Forelimb muscle (tissue), 1 donor: ENCODE measurements at regions not wholly inside any gene's neighbourhood (a gene's known extent, or its start where the extent isn't known, plus 50 kb on each side); places are given as distances from the start of the nearest gene placed in this dataset.
"Not testable (repeated sequence)": the region's sequence is repeated elsewhere in the genome, so short reads cannot be mapped to it uniquely, and the experiment has no call there.

Source experiments
- DNase-seq: peaks from one replicate; pipeline ENCODE4 v3.0.0-alpha.2; 2013; ENCODE audit warnings: low read depth

DNA sequence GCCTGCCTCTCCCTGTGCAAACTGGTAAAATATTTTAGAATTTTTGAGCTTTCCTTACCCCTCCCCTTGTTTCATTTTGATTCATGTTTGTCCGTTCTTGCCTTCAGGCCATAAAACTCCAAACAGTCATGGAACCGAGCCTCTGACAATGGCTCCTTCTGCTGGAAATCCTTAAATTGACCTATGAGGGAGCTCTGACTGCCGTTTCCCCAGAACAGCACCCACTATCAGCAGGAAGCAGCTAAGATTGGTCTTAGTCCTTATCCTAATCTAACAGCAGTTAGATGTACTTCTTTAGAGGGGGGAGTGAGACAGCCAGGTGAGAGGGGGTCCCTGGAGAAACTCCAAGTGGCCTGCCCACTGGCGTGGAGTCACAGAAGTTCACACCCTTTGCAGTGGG, 106.7 kb downstream of the FAM174A start:
- no peak for DNase-seq

DNA sequence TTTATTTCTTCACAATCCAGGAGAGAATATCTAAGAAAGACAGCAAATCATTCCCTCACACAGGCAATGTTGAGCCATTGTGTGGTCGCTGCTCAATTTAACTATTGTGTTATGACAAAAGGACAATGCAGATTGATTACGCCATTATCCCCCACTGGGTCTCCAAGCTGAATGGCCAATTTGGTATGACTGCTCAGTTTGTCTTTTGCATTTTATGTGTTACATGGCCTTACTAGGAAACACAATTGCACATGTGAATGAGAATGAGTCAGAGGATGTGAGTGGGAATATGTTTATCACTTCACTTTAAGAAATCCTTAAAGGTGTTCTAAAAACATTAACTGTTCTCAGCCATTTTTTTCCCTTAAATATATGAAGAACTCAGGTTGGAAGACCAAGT, 108.3 kb downstream of the FAM174A start:
- DNase-seq = no peak

DNA sequence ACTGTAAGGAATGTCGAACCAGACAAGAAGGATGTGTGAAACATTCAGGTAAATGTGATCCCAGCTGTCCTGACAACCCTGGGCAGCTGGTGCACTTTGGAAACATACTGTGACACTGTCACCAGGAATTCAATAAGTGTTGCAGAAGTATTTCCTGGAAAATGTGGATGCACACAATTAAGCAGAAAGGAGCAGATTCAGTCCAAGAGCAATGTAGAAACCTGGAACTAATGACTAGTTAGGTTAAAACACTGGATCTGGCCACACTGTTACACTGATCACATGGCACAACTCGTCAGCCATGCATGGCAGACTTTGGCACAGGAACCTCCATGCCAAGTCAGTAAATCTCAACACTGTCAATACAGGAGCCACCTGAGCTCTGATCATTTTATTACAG, 109.0 kb downstream of the FAM174A start:
- DNase-seq = no peak

DNA sequence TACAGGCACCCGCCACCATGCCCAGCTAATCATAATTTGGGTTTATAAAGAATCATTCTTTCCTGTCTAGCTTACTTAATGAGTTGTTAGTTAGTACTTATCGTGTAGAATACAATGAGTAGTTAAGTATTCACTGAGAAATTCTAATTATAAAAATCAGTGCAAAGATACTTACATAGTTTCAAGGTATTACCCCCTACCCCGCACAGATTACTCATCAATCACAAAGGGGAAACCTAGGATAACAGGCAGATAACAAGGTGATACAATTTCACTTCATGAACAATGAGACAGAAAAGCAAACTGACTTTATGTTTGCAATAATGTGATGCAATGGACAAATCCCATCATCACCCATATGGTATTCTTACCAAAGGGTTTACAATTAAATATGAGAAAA, 109.6 kb downstream of the FAM174A start:
- DNase-seq = no peak

DNA sequence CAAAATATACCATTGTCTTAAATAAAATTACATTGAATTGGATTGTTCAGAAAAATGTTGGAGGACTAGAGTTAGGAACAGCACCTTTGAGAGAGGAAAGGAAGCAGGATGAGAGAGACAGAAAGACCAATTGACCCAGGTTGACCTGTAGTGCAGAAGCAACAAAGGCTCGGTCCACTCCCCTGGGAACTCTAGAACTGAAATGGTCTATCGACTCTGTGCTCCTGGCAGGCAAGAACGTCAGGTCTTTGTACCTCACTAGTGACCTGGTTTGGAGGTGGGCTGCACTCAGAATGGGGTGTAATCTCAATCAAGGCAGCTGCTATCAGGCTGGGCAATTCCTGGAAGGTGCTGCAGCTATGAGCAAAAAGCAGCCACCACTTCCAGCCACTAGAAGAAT, 110.8 kb downstream of the FAM174A start:
- DNase-seq = no peak

DNA sequence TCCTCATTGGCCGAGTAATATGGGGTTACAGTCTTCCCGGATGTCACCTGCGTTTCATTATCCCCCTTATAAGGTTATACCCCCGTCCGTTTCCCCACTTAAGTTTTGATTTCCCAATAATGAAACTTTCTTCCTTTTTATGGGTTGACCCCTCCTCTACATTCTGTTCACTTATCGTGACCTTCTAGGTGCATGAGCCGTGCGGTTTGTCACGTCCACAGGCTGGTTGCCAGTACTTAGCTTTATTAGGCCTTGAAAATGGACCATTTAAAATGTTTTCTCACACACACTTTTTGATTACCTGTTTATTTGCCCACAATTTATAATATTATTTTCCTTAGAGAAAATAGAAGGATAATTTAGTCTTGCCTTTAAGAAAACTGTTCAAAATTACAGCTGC, 111.5 kb downstream of the FAM174A start:
- DNase-seq = no peak

DNA sequence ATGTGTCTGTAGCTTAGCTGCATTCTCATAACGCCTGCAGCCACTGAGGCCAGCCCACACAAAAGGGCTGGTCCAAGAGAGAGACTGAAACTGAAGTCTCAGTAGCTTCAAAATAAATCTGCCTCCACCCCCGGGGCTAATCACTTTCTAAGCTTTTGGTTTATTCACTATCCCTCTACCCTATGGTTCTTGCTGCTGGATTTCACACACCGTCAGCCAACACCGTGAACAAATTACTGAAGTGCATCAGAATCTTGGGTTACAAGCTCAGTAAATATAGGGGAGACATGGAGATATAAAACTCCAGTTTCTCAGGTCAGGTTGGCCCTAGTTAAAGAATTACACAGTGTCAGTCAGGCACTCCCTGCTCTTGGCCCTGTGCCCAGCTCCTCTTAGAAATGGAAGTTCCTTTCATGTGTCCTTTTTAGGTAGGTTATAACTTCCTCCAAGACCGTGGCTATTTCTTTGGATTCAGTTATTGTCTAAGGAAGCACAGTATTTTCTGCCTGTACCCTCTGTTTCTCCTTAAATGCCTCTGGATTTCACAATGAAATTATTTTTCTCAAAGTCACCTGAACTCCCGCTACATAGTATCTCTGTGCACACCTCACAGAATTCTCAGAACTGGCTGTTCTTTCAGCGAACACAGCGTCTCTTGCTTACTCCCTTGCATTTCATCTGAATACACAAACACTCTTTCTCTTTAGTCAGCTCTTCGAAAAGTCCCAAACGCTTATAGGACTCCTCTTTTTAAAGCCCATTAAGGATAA, 112.5 kb downstream of the FAM174A start:
- no peak for DNase-seq

DNA sequence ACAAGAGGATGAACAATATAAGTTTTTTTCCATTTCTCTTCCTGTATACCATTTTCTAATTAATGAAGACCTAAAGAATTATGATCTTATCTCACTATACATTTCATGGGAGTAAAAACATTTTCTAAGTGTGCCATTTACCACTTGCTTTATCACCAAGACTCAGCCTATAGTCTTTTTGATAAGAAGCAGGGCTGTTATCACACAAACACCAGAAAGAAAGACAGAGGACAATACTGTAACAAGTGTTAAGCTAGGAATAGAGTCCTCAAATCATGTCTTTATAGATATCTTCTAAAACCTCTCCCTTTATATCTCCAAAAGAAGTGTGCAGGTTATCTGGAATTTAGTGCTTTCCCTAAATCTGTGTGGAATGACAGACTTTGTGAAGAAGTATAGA, 119.7 kb downstream of the FAM174A start:
- no peak for DNase-seq

DNA sequence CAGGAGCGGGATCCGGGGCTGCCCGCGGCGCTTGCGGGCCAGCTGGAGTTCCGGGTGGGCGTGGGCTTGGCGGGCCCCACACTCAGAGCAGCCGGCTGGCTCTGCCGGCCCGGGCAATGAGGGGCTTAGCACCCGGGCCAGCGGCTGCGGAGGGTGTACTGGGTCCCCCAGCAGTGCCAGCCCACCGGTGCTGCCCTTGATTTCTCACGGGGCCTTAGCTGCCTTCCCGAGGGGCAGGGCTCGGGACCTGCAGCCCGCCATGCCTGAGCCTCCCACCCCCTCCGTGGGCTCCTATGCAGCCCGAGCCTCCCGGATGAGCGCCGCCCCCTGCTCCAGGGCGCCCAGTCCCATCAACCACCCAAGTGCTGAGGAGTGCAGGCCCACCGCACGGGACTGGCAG, 121.6 kb downstream of the FAM174A start:
- not testable (repeated sequence) for DNase-seq

DNA sequence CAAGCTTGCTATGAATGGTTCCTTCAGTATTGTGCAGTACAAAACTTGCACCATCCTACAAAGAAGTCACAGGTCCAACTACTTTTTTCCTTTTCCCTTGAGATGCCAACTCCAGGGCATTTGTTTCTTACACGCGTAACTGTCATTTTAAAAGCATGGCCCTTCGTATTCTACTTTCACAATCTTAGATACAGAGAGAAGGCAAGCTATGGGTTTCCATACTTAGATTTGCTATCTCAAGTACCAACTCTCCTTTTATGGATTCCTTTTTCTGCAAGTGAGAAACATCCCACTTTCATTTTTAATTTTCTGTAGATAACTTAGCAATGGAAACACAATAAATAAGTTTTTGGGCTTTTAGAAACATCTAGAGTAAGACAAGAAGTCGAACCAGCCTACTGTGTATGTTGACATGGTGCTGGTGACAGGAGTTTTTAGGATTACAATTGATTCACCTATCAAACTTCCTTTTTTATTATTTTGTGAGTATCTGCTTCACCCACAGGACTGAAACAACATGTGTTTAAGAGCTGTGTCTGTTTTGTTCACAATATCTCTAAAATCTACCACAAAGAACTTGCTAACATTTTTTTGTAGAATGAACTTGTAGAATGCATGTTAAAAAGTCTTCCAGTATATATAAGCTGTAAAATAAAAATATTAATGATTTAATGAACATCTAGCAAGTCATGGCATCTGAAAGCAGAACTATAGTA, 124.1 kb downstream of the FAM174A start:
- no peak for DNase-seq

DNA sequence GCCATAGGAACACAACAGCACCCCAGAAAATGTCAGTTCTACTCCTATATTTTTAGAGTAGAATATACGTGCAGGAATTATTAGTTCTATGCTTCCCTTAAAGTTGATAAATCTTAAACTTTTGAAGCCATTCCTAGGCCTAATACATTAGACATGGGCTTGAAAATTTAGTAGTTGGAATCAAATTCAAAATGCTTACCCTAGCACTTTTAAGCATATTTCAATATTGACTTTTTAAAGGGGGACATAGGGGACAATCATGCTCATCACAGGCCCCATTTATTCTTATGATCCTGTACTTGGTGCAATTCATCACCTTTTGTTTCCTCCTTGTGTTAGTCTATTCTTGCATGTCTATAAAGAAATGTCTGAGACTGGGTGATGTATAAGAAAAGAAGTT, 129.0 kb downstream of the FAM174A start:
- no peak for DNase-seq

DNA sequence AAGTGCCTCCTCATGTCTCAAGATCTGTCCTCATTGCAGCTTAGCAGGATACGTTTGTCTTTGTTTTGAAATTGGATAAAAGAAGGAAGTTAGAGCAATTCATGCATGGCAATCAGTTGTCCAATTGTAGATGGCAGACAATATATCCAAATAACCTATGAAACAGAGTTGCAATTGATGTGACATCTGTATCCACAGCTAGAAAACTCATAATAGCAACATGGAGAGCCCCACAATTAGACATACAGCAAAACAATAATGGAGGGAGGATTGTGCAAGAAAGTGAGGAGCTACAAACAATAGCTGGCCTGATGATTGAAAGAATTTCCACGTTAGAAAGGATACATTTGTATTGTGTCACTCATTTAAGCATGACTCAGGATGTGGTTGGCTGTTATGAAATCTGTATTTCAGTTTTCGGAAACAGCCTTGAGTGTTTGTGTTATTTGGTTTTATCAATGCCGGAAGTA, 132.0 kb downstream of the FAM174A start:
- DNase-seq = no peak

DNA sequence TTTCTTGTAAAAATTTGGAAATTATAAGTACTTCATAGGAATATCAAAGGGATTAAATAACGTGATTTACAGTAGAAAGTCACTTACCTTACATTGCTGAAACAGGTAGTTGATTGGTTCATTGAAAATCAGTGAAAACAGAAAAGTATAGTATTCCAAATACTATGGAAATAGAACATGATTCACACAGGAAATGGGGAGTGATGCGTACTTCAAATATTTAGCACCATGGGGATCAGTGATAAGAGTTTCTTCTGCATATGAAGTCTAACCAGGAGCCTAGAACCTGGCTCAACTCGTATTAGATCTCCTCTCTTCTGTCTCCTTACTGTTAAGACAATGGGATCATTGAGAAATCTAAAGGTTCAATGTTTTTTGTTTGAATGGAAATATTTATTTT, 133.3 kb downstream of the FAM174A start:
- DNase-seq = no peak

DNA sequence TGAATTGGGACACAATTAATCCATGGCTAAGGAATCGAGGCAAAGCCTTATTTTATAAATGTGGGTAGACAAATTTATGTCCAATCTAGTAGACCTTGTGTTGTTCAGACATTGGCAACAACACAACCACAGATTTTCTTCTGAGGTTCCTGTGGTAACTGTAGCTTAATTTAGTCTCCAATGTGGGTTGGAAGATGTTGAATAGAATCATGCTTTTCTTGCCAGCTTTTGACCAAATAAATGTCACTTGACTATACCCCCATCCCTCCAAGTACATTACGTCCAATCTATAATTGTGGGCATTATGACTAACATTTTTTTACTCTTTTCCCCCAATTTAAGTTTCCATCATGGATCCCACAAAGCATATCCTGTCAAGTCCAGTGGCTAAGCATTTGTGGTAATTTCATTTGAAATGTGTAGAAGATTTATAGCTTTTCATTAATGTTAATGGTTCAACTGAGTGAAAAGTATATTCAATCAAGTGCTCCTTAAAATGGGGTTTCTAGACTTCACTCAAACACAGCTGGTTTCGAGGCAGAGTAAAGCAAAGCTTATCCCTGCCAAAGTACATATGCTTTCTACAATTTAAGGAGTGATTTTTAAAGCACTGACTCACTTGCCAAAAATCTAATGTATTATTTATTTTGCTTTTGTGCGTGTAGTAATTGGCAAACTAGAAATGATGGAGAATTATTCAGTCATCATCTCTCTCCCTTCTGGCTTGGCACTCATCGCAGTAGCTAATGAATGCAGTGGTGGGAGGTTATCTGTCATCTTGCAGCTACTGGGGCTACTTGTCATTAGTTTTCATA, 141.8 kb downstream of the FAM174A start:
- DNase-seq = no peak

DNA sequence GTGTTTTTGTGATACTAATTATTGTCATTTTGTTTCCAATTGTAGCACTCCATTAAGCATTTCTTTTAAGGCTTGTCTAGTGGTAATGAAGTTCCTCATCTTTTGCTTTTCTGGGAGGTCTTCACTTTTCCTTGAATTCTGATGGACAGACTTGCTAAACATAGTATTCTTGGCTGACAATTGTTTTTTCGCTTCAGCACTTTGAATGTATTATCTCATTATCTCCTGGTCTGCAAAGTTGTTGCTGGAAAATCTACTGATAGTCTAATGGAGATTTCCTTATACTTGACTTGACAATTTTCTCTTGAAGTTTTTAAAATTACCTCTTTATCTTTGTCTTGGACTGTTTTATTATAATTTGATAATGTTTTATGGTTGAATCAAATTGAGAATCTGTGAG, 147.5 kb downstream of the FAM174A start:
- no peak for DNase-seq

DNA sequence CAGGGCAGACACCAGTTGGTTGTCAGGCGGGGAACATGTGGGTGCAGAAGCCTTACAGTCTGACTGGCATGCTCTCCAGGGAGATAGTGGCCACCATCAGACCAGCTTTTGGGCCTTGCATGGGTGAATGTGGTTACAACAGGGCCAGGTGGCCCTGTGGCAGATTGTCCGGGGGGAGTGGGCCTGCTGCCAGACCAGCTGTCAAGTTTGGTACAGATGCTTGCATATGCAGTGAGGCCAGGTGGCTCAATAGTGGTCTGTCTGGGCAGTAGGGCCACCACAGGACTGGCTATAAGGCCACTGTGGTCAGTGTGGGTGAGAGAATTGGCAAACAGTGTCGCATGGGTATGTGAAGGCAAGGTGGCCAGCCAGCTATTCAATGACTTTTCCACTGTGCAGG, 148.7 kb downstream of the FAM174A start:
- DNase-seq = no peak

DNA sequence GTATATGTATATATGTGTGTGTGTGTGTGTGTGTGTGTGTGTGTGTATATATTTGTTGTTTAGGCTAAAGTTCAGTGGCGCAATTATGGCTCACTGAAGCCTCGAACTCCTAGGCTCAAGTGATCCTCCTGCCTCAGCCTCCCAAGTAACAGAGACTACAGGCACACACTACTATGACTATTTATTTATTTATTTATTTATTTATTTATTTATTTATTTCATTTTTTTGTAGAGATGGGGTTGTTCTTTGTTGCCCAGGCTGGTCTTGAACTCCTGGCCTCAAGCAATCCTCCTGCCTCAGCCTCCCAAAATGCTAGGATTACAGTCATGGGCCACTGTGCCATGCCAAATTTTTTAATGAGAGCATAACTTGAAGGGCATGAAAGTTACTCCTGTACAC, 149.9 kb downstream of the FAM174A start:
- DNase-seq = not testable (repeated sequence)

DNA sequence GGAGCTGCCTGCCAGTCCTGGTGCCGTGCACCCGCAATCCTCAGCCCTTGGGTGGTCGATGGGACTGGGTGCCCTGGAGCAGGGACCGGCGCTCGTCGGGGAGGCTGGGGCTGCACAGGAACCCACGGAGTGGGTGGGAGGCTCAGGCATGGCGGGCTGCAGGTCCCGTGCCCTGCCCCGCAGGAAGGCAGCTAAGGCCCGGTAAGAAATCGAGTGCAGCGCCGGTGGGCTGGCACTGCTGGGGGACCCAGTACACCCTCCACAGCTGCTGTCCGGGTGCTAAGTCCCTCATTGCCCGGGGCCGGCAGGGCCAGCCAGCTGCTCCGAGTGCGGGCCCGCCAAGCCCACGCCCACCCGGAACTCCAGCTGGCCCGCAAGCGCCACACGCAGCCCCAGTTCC, 153.7 kb downstream of the FAM174A start:
- not testable (repeated sequence) for DNase-seq

DNA sequence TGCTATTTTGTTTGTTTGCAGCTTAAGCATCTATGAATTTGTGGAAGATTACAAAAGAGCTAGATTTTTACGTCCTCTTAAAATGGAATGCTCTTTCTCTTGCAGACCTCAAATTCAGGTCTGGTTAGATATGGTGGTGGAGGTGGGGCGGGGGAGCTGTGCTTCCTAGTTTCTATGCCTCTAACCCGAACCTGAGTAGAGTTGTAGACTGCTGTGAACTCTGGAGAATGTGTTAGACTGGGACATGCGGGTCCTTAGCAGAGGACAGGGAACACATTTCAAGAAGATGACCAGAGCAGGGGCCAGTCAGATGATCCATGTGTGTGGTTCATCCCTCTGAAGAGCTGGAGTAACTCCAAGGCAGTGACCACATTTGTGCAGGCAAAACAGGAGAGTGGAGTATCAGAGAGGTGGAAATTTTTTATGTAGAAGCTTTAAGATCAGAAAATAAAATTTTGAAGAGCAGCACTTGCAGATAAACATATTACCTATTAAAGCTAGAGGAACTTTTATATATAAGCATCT, 154.9 kb downstream of the FAM174A start:
- no peak for DNase-seq

DNA sequence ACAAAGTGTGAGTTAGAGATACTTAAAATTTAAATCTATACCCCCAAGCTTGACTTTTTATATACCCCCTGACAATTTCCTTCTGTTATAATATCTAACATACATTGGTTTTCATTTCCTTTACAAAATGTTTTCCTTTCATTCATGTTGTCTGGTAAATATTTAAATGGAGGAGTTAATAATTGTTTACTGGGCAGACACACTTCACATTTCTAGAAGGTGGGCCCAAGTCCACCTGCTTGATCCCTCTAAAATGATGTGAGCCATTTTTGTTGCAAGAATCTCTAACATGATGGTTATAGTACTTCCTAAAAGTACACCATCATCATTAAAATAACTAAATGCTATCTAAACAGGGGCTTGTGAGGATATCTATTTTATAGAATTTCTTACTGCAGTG, 155.9 kb downstream of the FAM174A start:
- no peak for DNase-seq

DNA sequence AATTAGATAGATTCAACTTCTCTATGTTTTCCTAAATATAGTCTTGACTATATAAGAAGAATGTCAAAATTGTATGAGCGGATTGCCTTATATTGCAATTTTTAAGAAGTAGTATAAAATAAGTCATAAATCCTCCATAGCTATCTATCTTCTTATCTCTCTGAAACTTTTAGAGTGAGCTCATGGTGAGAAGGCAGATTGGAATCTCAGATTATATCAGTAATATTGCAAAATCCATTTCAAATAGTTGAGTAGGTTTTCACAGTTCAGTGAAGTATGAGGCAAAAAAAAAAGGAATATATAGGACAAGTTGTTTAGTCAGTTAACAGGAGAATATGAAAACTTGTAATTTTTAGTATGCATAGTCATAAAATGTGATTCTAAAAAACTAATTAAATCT, 156.4 kb downstream of the FAM174A start:
- no peak for DNase-seq

DNA sequence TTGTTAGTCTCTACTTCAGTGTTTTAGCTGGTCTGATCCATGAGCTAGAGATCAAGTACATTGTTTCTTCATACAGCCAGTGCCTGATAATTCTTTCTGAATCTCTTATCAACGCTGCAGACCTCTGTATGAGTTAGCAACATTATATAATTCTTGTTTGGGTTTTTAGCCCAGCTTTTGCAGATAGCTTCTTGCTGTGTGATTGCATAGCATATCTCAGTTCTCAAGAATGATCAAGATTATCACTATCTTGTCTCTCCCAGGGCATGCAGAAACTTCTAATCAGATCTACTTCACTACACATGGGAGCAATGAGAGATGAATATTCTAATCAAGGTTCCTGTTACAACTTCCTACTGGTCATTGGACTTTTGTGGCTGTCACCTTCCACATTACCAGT, 158.3 kb downstream of the FAM174A start:
- no peak for DNase-seq
